Panc1 (cell line): ENCODE measurements at regions not wholly inside any gene's neighbourhood (a gene's known extent, or its start where the extent isn't known, plus 50 kb on each side); places are given as distances from the start of the nearest gene placed in this dataset.

Source experiments
- ATAC-seq: fragments of 200-7000 bp; cut with Tn5 transposase; 2 replicates; pipeline ENCODE4 v1.9.1; 2020; ENCODE audit warnings: mild to moderate bottlenecking, moderate library complexity
- BruUV-seq: library from RNA; stranded (reverse); fragments of 400-500 nt; replicated peaks from 2 replicates; lab custom pipeline; 2021; lab: Mats Ljungman, UMichigan
- CTCF ChIA-PET: fragments of 300-600 bp; sonication (Branson Sonifier 250); formaldehyde crosslinking; loops from one replicate; lab custom pipeline; 2022; ENCODE audit warnings: antibody characterized with exemption; lab: Charles Lee
- POLR2A ChIA-PET: fragments of 300-600 bp; sonication (Branson Sonifier 250); formaldehyde crosslinking; loops from one replicate; lab custom pipeline; 2022; ENCODE audit warnings: antibody characterized with exemption; lab: Charles Lee
- DNase-seq: peaks from one replicate; pipeline ENCODE4 v3.0.0-alpha.2; 2010; ENCODE audit warnings: low read depth, low spot score
- H3K27ac ChIP-seq: 2 replicates; pipeline ENCODE4 v1.5.1; 2011; ENCODE audit warnings: mild to moderate bottlenecking, low read length, inconsistent platforms
- H3K27me3 ChIP-seq: fragments of 200-500 bp; sonication (Bioruptor generic); 2 replicates; pipeline ENCODE4 v1.6.0; 2014; ENCODE audit warnings: low read length, inconsistent platforms; ENCODE audit not compliant: control insufficient read depth, insufficient read depth
- H3K36me3 ChIP-seq: fragments of 200-500 bp; sonication (Bioruptor generic); 2 replicates; pipeline ENCODE4 v1.5.1; 2014; ENCODE audit warnings: inconsistent platforms, mild to moderate bottlenecking, low read length, moderate library complexity; ENCODE audit not compliant: control insufficient read depth, insufficient read depth
- H3K4me1 ChIP-seq: 2 replicates; pipeline ENCODE4 v1.5.1; 2011; ENCODE audit warnings: inconsistent platforms, mild to moderate bottlenecking, low read length, moderate library complexity; ENCODE audit not compliant: control insufficient read depth, insufficient read depth
- H3K4me3 ChIP-seq, 2 experiments: 2 replicates each; pipeline ENCODE4 v1.5.1; 2011 to 2012; ENCODE audit warnings: low read depth in 2 of 2, low read length in 2 of 2, mild to moderate bottlenecking in 2 of 2, inconsistent platforms in 1 of 2, moderate library complexity in 1 of 2
- H3K9me3 ChIP-seq: fragments of 200-500 bp; sonication (Bioruptor generic); 2 replicates; pipeline ENCODE4 v1.5.1; 2014; ENCODE audit warnings: low read depth, mild to moderate bottlenecking, inconsistent platforms, low read length, moderate library complexity; ENCODE audit not compliant: control insufficient read depth, insufficient read depth
- POLR2AphosphoS5 ChIP-seq: IDR thresholded peaks from 2 replicates; pipeline ENCODE4 v1.6.1; 2012; ENCODE audit warnings: mild to moderate bottlenecking, low read depth, low read length, moderate library complexity
- REST ChIP-seq, 2 experiments: IDR thresholded peaks; 2 replicates each; pipeline ENCODE4 v1.6.1; 2011 to 2012; ENCODE audit warnings: low read depth in 2 of 2, control low read depth in 1 of 2, low read length in 1 of 2, mild to moderate bottlenecking in 1 of 2, moderate library complexity in 1 of 2; ENCODE audit not compliant: insufficient read depth in 1 of 2
- SIN3A ChIP-seq: IDR thresholded peaks from 2 replicates; pipeline ENCODE4 v1.6.1; 2012; ENCODE audit warnings: low read depth, mild to moderate bottlenecking, low read length, moderate library complexity, borderline replicate concordance; ENCODE audit not compliant: insufficient read depth
- TCF7L2 ChIP-seq: IDR thresholded peaks from 2 replicates; pipeline ENCODE4 v1.6.1; 2011; ENCODE audit warnings: mild to moderate bottlenecking, low read depth, low read length, inconsistent platforms
- in situ Hi-C: cut with HindIII; loops from 2 replicates; pipeline ENCODE4 v1.10.0; 2016; ENCODE audit warnings: low sequenced_read_pairs, low pct_unique_long_range_greater_than_20kb
- intact Hi-C: fragments of 100-400 bp; cut with micrococcal nuclease; formaldehyde crosslinking; loops from one replicate; pipeline ENCODE4 v1.10.0; 2022; ENCODE audit not compliant: unreplicated experiment
- TF ChIP-seq, protein P1 (sequence below): fragments of 450-650 bp; IDR thresholded peaks from 2 replicates; pipeline ENCODE4 v1.5.1; 2017; ENCODE audit warnings: mild to moderate bottlenecking

GRCh38 chr3:70647094-70647493 is 334.7 kb upstream of the MDFIC2 start:
- BruUV-seq = no TSS peak
- Histone ChIP-seq H3K4me1 (no peaks in the 10 kb centered on the region), H3K9me3 (no peaks in the 10 kb centered on the region), H3K27ac (no peak overlapping the region), H3K36me3 (no peaks in the 10 kb centered on the region), H3K4me3 (no peak overlapping the region), H3K27me3 (no peaks in the 10 kb centered on the region)
- in situ Hi-C loops (no loop called here), intact Hi-C loops (no loop called here)
- TF ChIP-seq, protein P1, sequence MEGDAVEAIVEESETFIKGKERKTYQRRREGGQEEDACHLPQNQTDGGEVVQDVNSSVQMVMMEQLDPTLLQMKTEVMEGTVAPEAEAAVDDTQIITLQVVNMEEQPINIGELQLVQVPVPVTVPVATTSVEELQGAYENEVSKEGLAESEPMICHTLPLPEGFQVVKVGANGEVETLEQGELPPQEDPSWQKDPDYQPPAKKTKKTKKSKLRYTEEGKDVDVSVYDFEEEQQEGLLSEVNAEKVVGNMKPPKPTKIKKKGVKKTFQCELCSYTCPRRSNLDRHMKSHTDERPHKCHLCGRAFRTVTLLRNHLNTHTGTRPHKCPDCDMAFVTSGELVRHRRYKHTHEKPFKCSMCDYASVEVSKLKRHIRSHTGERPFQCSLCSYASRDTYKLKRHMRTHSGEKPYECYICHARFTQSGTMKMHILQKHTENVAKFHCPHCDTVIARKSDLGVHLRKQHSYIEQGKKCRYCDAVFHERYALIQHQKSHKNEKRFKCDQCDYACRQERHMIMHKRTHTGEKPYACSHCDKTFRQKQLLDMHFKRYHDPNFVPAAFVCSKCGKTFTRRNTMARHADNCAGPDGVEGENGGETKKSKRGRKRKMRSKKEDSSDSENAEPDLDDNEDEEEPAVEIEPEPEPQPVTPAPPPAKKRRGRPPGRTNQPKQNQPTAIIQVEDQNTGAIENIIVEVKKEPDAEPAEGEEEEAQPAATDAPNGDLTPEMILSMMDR = no peak
- TF ChIP-seq POLR2AphosphoS5 (no peak), SIN3A (no peak), REST (IDR thresholded peaks at IDR 0.05; ENCODE audit: insufficient read depth in 1 of 2, low read depth in 2 of 2, low read length in 1 of 2) (no peak), TCF7L2 (no peak)
- ATAC-seq (no peak), DNase-seq (no peak)
- ChIA-PET POLR2A (no interaction called here), CTCF (no interaction called here)

- H3K27me3 ChIP-seq = no peaks in the 10 kb centered on the region
- ATAC-seq (no peak), DNase-seq (no peak)
- no peak overlapping the region for H3K27ac ChIP-seq
- intact Hi-C loops = no loop called here
- no peaks in the 10 kb centered on the region for H3K4me1 ChIP-seq
- no peaks in the 10 kb centered on the region for H3K36me3 ChIP-seq
- ChIA-PET CTCF (no interaction called here), POLR2A (no interaction called here)
- in situ Hi-C loops = no loop called here
- no peak overlapping the region for H3K4me3 ChIP-seq
- no peaks in the 10 kb centered on the region for H3K9me3 ChIP-seq
- BruUV-seq = no TSS peak
- no peak for TF ChIP-seq REST (IDR thresholded peaks at IDR 0.05; ENCODE audit: insufficient read depth in 1 of 2, low read depth in 2 of 2, low read length in 1 of 2)
- TF ChIP-seq, protein P1 = no peak
- TF ChIP-seq TCF7L2 = no peak
- TF ChIP-seq POLR2AphosphoS5 = no peak
- TF ChIP-seq SIN3A = no peak
Observed at GRCh38 chr3:70646635-70647034, 334.2 kb upstream of the MDFIC2 start.
